ENCODE measurements at regions not wholly inside any gene's neighbourhood (a gene's known extent, or its start where the extent isn't known, plus 50 kb on each side); places are given as distances from the start of the nearest gene placed in this dataset.

DNA sequence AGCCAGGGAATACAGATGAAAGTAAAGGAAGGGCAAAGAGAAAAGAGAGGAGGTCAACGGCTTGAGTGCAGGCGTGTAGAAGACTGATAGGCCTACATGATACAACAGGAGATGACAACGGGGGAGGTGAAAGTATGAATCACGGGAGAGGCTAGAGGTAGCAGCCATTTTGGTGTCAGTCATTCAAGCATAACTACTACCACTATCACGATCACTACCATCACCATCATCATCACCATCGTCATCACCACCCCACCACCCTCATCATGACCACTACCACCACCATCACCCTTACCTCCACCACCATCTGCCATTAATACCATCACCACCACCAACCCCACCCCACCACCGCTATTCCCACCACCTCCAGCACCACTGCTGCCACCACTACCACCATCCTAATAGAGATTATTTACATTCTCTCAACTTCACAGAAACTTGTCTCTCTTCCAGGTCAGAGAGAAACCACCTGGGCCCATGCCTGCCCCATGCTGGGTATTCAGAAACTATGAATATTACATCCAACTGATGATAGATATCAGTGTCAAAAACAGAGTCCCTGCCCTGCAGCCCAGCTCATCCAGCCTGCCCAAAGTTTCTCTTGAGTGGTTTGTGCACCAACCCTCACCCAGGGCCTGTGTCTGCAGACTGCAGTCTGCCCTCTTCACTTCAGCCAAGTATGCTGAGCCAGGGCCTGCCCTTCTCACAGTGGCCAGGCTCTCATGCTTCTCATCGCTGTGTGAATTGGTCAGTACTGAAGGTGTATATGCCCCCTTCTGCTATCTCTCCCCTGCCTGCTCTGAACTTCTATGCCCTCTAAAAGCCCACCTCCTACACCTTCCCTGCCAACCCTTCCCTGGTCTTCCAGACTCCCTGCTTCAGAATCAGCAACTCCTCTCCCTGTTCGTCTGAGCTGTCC, 215.6 kb upstream of the TLE3 start:
- H3K4me3 ChIP-seq, result no peak overlapping the region
- DNase-seq (ENCODE audit: low spot score), result no peak
- H3K27ac ChIP-seq, result no peak overlapping the region
- TF ChIP-seq, protein P1, sequence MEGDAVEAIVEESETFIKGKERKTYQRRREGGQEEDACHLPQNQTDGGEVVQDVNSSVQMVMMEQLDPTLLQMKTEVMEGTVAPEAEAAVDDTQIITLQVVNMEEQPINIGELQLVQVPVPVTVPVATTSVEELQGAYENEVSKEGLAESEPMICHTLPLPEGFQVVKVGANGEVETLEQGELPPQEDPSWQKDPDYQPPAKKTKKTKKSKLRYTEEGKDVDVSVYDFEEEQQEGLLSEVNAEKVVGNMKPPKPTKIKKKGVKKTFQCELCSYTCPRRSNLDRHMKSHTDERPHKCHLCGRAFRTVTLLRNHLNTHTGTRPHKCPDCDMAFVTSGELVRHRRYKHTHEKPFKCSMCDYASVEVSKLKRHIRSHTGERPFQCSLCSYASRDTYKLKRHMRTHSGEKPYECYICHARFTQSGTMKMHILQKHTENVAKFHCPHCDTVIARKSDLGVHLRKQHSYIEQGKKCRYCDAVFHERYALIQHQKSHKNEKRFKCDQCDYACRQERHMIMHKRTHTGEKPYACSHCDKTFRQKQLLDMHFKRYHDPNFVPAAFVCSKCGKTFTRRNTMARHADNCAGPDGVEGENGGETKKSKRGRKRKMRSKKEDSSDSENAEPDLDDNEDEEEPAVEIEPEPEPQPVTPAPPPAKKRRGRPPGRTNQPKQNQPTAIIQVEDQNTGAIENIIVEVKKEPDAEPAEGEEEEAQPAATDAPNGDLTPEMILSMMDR (IDR thresholded peaks at IDR 0.05), result no peak

DNA sequence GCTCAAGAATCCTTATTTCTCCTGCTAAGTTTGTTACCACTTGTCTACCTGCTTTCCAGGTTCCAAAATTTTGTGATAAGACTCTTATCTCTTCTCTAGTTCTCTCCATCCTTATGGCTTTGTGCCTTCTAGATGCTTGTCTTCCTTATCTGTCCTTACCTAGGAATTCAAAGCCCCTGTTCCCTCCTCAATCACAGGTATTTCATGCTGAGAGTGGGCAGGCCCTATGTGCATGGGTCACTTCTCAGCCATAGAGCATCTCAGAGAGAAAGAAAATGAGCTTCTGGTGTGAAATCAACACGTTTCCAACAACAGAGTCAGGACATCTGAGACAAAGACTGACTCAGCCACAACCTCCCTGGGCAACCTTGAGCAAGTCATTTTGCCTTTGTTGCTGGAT, 214.1 kb upstream of the TLE3 start:
- DNase-seq (ENCODE audit: low spot score), result no peak
- H3K4me3 ChIP-seq, result no peak overlapping the region
- no peak overlapping the region for H3K27ac ChIP-seq
- TF ChIP-seq, protein P1 (IDR thresholded peaks at IDR 0.05), result no peak

DNA sequence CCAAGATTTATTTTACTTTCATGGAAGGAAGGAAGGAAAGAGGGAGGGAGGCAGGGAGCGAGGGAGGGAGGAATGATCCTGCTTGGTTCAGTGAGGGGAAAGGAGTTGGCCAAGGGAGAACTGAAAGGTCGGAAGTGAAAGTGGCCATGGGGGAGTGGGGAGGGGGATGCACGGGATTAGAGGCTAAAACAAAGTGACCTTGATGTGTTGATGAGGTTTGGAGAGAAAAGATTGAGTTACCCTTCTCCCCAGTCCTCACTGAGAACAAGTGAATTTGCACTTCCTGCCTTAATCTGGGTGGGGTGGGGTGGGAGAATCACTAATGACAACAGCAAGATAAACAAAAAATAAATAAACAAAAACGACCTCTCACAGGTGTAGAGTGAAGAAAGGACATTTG, 212.0 kb upstream of the TLE3 start:
- Histone ChIP-seq H3K27ac (no peak overlapping the region), H3K4me3 (no peak overlapping the region)
- no peak for DNase-seq (ENCODE audit: low spot score)
- TF ChIP-seq, protein P1 (IDR thresholded peaks at IDR 0.05), result no peak

DNA sequence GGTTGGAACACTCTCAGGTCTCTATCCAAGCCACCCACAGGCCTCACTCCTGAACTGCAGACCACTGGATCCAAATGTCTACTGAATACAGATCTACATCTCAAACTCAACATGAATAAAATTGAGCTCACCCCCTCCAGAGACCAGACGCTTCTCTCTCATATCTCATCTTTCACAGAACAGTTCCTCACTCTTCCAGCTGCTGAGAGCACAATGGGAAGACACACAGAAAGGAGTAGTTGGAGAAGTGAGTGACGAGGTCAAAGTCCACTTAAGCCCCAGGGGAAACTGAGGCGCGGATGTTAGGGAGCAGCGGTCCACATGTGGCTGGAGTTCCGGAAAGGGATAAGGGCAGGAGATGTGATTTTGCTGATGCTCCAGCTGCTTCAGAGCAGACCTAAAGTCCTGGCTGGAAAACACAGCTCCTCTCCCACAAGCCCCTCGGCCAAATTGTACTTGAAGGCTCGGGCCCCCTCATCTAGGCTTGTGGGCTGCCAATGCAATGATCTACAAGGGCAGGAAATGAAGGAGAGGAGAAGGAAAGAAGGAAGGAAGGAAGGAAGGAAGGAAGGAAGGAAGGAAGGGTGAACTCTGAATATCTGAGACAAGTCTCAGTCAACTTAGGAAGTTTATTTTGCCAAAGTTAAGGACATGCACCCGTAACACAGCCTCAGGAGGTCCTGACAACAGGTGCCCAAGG, 211.2 kb upstream of the TLE3 start:
- TF ChIP-seq, protein P1 (IDR thresholded peaks at IDR 0.05), result no peak
- Histone ChIP-seq H3K4me3 (no peak overlapping the region), H3K27ac (no peak overlapping the region)
- no peak for DNase-seq (ENCODE audit: low spot score)

DNA sequence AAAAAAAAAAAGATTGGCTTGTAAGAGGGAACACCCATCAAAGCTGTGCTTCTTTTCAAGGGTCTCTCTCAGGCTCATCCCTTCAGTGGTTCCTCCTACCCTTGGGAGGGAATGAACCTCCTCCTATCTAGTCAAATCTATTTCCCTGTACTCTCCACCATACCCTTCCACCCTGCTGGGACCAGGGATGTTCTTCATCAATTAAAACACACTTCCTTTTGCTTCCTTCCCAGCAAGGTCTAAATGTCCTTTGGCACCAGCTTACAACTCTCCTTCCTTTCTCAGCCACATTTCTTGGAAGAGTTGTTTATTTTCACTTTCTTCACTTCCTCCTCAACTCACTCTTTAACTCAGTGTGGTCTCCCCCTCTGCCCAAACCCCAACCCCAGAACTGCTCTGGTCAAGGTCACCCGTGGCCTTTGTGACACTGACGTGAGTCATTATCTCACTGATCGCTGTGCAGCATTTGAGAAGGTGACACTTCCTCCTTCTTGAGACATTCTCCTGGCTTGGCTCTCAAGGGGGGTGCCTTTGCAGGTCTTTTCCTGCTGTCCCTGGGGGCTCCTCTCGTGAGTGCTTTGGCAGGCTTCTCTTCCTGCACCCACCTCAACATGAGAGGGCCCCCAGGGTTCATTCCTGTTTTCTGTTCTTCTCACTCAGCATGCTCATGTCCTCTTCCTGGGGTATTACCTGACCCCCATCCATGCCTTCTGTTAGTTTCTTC, 210.5 kb upstream of the TLE3 start:
- TF ChIP-seq, protein P1 (IDR thresholded peaks at IDR 0.05), result no peak
- DNase-seq (ENCODE audit: low spot score), result no peak
- H3K27ac ChIP-seq, result no peak overlapping the region
- no peak overlapping the region for H3K4me3 ChIP-seq

DNA sequence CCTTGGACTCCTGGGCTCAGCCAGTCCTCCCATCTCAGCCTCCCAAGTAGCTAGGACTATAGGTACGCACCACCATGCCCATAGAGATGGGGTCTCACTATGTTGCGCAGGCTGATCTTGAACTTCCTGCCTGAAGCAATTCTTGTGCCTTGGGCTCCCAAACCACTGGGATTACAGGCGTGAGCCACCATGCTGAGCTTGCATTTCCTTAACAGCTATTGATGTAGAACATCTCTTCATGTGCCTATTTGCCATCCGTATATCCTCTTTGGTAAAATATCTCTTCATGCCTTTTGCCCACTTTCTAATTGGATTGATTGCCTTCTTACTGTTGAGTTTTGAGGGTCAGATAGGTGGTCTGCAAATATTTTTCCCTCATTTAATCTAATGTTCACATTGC, 208.9 kb upstream of the TLE3 start:
- H3K27ac ChIP-seq, result no peak overlapping the region
- no peak for DNase-seq (ENCODE audit: low spot score)
- TF ChIP-seq, protein P1 (IDR thresholded peaks at IDR 0.05), result no peak

More for the DNA sequence above, 208.9 kb upstream of the TLE3 start:
- H3K4me3 ChIP-seq, result no peak overlapping the region

Data from coronary artery (tissue), 2 donors.